ENCODE measurements at regions not wholly inside any gene's neighbourhood (a gene's known extent, or its start where the extent isn't known, plus 50 kb on each side); places are given as distances from the start of the nearest gene placed in this dataset.

- DNase-seq (ENCODE audit: low spot score): no peak
These were observed 75.0 kb upstream of the MAP1LC3B2 start for GRCh38 chr12:116483959-116484750.

- no peak for DNase-seq (ENCODE audit: low spot score)
These were observed 74.4 kb upstream of the MAP1LC3B2 start for GRCh38 chr12:116484807-116485206.

GRCh38 chr12:116489116-116489515, 70.1 kb upstream of the MAP1LC3B2 start:
- DNase-seq (ENCODE audit: low spot score): no peak

- no peak for DNase-seq (ENCODE audit: low spot score)
These were observed 68.7 kb upstream of the MAP1LC3B2 start for GRCh38 chr12:116490471-116490870.

GRCh38 chr12:116492703-116493324, 66.4 kb upstream of the MAP1LC3B2 start:
- DNase-seq (ENCODE audit: low spot score): peak; percentile 47

GRCh38 chr12:116495260-116495659, 63.9 kb upstream of the MAP1LC3B2 start:
- no peak for DNase-seq (ENCODE audit: low spot score)

GRCh38 chr12:116497051-116497591, 62.1 kb upstream of the MAP1LC3B2 start:
- DNase-seq (ENCODE audit: low spot score): no peak

GRCh38 chr12:116498471-116498870, 60.7 kb upstream of the MAP1LC3B2 start:
- no peak for DNase-seq (ENCODE audit: low spot score)

- no peak for DNase-seq (ENCODE audit: low spot score)
These were observed 56.9 kb upstream of the MAP1LC3B2 start for GRCh38 chr12:116502141-116502725.

- DNase-seq (ENCODE audit: low spot score): no peak
These were observed 56.1 kb upstream of the MAP1LC3B2 start for GRCh38 chr12:116502989-116503496.

GRCh38 chr12:116504438-116504837, 54.7 kb upstream of the MAP1LC3B2 start:
- DNase-seq (ENCODE audit: low spot score): no peak

GRCh38 chr12:116506697-116507064, 52.5 kb upstream of the MAP1LC3B2 start:
- no peak for DNase-seq (ENCODE audit: low spot score)

- no peak for DNase-seq (ENCODE audit: low spot score)
These were observed 50.7 kb upstream of the MAP1LC3B2 start for GRCh38 chr12:116508145-116509121.
